ENCODE measurements at regions not wholly inside any gene's neighbourhood (a gene's known extent, or its start where the extent isn't known, plus 50 kb on each side); places are given as distances from the start of the nearest gene placed in this dataset.
"Not testable (repeated sequence)": the region's sequence is repeated elsewhere in the genome, so short reads cannot be mapped to it uniquely, and the experiment has no call there.

DNA sequence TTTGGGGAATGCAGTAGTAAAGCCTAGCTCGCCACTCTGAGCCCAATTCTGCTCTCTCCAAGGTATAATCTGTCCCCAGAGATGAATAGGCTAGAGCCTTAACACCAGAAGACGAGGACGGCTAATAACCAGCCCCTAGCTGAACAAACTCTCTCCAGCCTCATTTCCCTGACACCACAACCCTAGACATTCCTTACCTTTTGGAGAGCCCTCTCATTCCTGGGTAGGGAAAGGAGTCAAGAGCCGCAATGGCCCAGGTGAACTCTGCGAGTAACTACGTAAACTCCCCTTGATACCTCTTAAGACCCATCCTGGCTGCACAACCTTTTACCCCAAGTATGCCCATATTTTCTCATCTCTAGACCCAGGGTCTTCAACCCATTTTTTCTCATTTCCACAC is 722.9 kb downstream of the BCL11A start:
- in situ Hi-C loops (cut with HindIII; ENCODE audit: low pct_unique_long_range_greater_than_20kb, low sequenced_read_pairs), result no loop called here
- DNase-seq (ENCODE audit: low read depth in 1 of 2, low spot score in 1 of 2), result no peak
- TF ChIP-seq JUND (IDR thresholded peaks at IDR 0.05; ENCODE audit: low read depth), result no peak

DNA sequence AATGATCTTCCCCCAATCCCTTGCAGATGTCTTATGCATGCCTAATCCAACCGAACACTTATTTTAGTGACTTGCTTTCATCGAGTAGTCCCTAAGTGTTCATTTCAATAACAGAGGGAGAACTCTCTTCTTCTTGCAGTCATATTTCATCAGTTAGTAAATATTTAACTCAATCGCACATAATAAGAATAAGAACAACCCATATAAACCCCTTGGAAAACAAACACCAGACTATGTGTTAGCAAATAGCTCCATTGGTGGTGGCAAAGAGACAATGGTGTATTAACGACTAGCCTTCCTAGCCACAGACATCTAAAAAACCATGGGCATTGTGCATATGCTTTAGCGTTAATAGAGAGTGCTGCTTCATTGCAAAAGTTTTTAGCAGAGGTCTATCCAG is 725.8 kb downstream of the BCL11A start:
- TF ChIP-seq JUND (IDR thresholded peaks at IDR 0.05; ENCODE audit: low read depth), result no peak
- DNase-seq (ENCODE audit: low read depth in 1 of 2, low spot score in 1 of 2), result no peak
- in situ Hi-C loops (cut with HindIII; ENCODE audit: low pct_unique_long_range_greater_than_20kb, low sequenced_read_pairs), result no loop called here

DNA sequence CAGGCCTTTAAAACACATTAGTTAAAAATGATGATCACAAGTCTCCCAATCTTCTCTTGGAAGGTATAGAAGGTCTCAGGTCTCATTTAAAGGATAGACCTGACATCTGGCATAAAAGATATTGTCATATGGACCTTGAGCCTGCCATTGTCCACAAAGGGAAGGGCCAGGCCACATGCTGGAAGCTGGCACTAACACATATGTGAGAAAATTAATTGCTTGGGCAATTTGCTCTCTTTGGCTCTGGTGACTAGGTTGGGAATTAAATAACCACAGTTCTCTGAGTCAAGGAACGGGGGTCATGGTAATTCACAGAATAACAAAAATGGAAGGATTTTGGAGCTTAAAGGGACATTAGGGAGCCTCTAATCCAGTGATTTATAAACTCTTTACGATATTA is 727.3 kb downstream of the BCL11A start:
- TF ChIP-seq JUND (IDR thresholded peaks at IDR 0.05; ENCODE audit: low read depth), result no peak
- no peak for DNase-seq (ENCODE audit: low read depth in 1 of 2, low spot score in 1 of 2)
- in situ Hi-C loops (cut with HindIII; ENCODE audit: low pct_unique_long_range_greater_than_20kb, low sequenced_read_pairs), result no loop called here

DNA sequence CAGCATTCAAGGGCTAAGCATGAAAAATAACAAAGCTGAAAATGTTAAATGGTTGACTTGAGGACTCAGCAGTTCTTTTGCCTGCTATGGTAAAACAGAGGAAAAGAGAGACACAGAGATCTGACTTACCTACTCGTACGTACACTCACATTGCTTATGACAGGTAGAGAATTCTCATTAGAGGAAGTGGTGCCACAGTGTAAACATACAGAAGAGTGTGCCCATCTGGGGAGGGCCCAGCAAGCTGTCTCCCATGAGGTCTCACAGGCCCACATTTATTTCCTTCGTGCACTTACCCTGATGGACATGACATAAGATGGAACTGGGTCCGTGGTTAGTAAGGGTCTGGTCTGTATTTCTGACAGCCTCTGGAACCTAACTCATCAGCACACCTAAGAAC is 729.1 kb downstream of the BCL11A start:
- no peak for TF ChIP-seq JUND (IDR thresholded peaks at IDR 0.05; ENCODE audit: low read depth)
- in situ Hi-C loops (cut with HindIII; ENCODE audit: low pct_unique_long_range_greater_than_20kb, low sequenced_read_pairs), result no loop called here
- DNase-seq (ENCODE audit: low read depth in 1 of 2, low spot score in 1 of 2), result no peak

DNA sequence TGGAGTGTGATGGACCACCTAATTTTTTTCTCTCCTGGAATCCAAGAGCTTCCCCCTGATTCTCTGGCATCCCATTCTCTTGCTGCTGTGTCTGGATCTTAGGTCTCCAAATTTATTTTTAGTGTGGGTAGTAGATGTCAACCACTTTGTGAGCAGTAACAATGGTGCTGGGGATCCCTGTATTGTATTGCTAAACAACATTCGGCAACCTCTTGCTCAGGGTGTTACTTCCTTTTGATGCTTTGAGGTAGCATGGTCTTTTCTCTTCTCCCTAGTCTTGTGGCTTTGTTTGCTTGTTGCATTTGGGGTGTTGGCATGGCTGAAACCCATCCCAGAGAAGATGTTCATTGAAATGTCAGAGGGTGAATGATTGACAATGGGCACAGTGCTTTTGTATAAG is 737.4 kb downstream of the BCL11A start:
- no peak for TF ChIP-seq JUND (IDR thresholded peaks at IDR 0.05; ENCODE audit: low read depth)
- no peak for DNase-seq (ENCODE audit: low read depth in 1 of 2, low spot score in 1 of 2)
- in situ Hi-C loops (cut with HindIII; ENCODE audit: low pct_unique_long_range_greater_than_20kb, low sequenced_read_pairs), result no loop called here

DNA sequence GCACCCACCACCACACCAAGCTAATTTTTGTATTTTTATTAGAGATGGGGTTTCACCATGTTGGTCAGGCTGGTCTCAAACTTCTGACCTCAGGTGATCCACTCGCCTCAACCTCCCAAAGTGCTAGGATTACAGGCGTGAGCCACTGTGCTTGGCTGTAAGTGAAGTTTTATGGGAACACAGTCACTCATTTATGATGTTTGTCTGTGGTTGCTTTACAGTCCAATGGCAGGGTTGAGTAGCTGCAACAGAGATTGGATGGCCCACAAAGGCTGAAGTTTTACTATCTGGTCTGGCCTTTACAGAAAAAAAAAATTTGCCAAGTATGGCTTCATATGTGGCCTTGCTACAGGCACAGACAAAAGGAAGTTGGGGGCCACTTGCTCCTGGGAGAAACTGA is 743.2 kb downstream of the BCL11A start:
- in situ Hi-C loops (cut with HindIII; ENCODE audit: low pct_unique_long_range_greater_than_20kb, low sequenced_read_pairs); DNase-seq (ENCODE audit: low read depth in 1 of 2, low spot score in 1 of 2): not testable (repeated sequence)

DNA sequence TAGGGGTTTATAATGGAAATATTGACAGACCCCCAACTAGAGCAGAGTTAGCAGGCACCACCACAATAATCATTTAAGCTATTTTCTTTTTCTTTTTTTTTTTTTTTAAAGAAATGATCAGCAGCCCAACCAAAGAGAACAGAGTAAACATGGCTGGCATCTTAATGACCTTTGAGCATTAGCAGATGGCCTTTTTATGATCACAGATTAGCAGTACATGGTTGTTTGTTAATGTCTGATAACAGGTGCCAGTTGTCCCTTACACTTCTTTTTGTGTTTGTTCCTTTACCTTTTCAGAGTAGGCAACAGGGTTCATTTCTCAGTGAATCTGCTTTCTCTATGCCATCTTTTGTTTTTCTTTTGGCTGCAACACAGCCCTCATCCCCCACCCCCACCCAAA is 747.0 kb downstream of the BCL11A start:
- in situ Hi-C loops (cut with HindIII; ENCODE audit: low pct_unique_long_range_greater_than_20kb, low sequenced_read_pairs), result no loop called here
- DNase-seq (ENCODE audit: low read depth in 1 of 2, low spot score in 1 of 2), result no peak
- no peak for TF ChIP-seq JUND (IDR thresholded peaks at IDR 0.05; ENCODE audit: low read depth)

DNA sequence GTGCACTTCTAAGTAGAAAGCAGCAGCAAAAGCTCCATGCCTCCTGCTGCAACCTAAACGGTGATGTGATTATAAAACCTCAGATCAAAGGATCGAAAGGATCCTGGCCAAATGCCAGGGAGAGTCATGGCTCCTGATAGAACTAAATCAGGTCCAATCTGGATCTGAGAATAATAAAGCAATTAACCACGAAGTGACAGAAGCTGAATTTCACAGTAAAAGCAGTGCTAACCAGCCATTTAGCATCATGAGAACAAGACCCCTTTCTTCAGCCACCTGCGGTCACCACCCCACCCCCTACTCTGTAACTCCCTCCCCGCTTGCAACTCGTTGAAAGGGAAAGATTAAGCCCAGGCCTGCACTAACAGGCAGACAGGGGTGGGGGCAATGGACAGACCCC is 748.7 kb downstream of the BCL11A start:
- no peak for TF ChIP-seq JUND (IDR thresholded peaks at IDR 0.05; ENCODE audit: low read depth)
- DNase-seq (ENCODE audit: low read depth in 1 of 2, low spot score in 1 of 2), result no peak
- in situ Hi-C loops (cut with HindIII; ENCODE audit: low pct_unique_long_range_greater_than_20kb, low sequenced_read_pairs), result no loop called here

DNA sequence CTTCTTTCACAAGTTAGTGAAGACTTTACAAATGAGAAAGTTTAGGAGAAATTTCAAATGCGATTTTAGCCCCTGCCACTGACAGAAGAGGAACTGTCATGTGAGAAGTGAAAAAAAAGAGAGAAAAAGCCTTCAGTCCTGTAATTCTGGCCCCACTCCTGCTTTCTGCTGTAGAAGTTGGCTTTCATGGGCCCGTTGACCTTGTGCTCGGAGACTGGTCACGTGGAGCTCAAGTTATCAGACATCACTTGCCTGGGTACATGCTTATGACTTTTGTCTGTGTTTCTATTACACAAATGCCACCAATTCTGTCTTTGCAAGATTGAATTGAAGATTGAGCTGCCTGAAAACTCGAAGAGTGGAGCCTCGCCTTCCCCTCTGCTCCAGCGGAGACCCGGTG is 749.9 kb downstream of the BCL11A start:
- no peak for TF ChIP-seq JUND (IDR thresholded peaks at IDR 0.05; ENCODE audit: low read depth)
- DNase-seq (ENCODE audit: low read depth in 1 of 2, low spot score in 1 of 2), result no peak
- in situ Hi-C loops (cut with HindIII; ENCODE audit: low pct_unique_long_range_greater_than_20kb, low sequenced_read_pairs), result no loop called here

DNA sequence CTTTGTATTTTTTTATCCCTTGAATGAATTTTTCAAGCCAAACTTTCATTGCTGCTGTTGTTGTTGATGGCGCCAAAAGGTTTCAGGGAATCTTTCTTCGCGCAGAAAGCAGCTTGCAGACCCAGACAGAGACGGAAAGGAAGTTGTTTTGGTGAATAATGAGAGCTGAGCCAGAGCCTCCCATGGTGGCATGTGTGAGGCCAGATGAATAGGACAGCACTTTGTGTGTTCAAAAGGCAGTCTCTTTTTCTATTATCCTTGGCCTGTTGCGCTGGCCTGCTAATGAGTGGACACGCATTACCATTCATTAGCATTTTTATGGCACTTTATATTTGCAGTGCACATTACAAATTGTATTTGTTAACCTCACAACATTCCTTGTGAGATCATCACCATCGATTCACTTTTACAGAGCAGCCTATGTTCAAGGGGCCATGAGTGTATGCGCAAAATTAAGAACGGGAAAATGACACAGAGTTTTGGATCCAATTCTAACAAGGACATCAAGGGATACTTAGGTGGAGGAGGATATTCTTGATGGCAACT is 754.7 kb downstream of the BCL11A start:
- DNase-seq (ENCODE audit: low read depth in 1 of 2, low spot score in 1 of 2), result no peak
- in situ Hi-C loops (cut with HindIII; ENCODE audit: low pct_unique_long_range_greater_than_20kb, low sequenced_read_pairs), result no loop called here
- no peak for TF ChIP-seq JUND (IDR thresholded peaks at IDR 0.05; ENCODE audit: low read depth)

DNA sequence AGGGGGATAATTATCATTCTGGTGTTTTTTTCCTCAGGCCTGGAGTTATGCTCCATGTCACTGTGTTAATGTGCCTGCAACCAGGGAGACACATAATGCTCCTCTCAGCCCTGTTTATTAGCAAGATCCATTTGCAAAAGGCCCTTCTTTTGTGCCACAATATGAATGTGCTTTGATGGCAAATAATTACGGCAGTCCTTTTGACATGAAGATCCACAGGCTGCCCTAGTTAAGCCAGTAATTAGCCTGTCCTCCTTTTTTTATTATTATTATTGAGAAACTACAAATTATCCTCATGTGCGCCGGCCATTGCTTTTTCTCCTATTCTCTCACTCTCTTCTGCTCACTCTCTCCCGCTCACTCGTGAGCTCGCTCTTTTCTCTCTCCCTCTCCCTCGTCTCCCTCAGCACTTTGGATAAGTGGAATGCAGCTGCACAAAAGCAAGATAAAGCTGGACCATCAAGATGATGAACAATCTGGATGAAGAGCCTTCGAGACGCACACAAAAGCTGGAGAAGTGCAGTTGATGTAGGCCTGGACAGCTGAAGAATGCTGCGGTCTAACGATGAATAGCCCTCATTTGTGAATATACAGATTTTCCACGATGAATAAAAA is 762.3 kb downstream of the BCL11A start:
- TF ChIP-seq JUND (IDR thresholded peaks at IDR 0.05; ENCODE audit: low read depth), result no peak
- in situ Hi-C loops (cut with HindIII; ENCODE audit: low pct_unique_long_range_greater_than_20kb, low sequenced_read_pairs), result no loop called here
- no peak for DNase-seq (ENCODE audit: low read depth in 1 of 2, low spot score in 1 of 2)

DNA sequence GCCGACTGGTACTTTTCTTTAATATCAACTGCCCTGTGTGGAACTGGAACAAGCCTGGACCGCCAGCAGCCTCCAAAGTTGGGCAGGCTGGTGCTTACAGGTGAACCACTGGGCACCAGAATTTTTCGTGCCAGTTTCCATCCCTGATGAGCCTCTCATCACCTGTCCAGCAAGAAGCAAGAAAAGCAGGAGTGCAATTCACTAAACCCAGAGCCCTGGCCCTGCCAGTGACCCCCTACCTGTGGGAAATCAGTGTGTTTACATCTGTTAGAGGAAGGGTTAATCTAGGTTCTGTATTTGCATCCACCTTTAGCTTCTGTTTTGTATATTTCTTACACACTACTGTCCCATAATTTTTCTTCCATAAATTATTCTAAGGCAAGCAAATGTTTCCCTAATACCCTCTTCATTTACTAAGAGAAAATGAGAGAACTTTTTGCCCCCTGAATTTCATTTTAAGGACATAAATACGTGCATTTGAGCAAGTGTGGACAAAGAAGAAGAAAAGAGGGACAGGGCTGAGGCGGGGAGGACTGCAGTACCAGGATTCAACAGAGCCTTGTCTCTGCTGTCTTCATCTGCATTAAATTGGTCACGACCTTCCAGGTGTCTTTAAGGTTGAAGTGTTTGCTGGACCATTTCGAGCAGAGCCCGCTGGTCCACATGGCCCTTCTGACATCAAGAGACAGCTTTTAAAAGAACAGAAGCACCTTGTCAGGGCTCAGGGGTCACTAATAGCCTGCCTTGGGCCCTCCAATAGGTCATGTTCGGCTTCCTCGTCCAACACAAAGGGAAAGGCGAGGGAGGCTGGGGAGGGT is 763.1 kb downstream of the BCL11A start:
- in situ Hi-C loops (cut with HindIII; ENCODE audit: low pct_unique_long_range_greater_than_20kb, low sequenced_read_pairs), result no loop called here
- TF ChIP-seq JUND (IDR thresholded peaks at IDR 0.05; ENCODE audit: low read depth), result no peak
- DNase-seq (ENCODE audit: low read depth in 1 of 2, low spot score in 1 of 2), result no peak

DNA sequence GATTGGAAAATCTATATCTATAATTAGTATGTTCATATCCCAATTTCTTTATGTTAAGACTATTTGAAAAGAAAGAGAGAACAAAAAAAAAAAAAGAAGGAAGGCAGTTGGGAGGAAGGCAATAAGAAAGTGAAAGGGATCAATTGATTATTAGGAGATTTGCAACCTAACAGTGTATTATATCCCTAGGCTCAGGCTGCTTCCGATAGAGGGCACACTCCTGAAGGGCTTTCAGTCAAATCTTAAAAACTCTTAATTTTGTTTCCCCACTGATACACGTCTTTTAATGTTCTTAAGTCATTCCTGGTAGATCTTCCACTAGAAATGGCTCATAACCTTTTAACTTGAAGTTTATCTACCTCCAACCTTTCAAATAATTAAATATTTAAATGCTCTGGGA is 763.9 kb downstream of the BCL11A start:
- in situ Hi-C loops (cut with HindIII; ENCODE audit: low pct_unique_long_range_greater_than_20kb, low sequenced_read_pairs), result no loop called here
- DNase-seq (ENCODE audit: low read depth in 1 of 2, low spot score in 1 of 2), result no peak
- no peak for TF ChIP-seq JUND (IDR thresholded peaks at IDR 0.05; ENCODE audit: low read depth)
